PFSK-1 (cell line): ENCODE measurements at regions not wholly inside any gene's neighbourhood (a gene's known extent, or its start where the extent isn't known, plus 50 kb on each side); places are given as distances from the start of the nearest gene placed in this dataset.

Experiments
- FOXP2 ChIP-seq: optimal IDR thresholded peaks from 2 replicates; pipeline ENCODE3; 2011; ENCODE audit warnings: borderline replicate concordance, control low read depth, inconsistent platforms; ENCODE audit not compliant: insufficient read depth; ENCODE audit errors: extremely low read length, extremely low read depth
- POLR2AphosphoS5 ChIP-seq: IDR thresholded peaks from 2 replicates; pipeline ENCODE4 v1.6.1; 2012; ENCODE audit warnings: low read depth, mild to moderate bottlenecking, control low read depth, low read length, moderate library complexity
- REST ChIP-seq, 2 experiments: IDR thresholded peaks; 2 replicates each; pipeline versions ENCODE4 v1.6.1 to v1.8.0; 2011 to 2012; ENCODE audit warnings: low read depth in 2 of 2, low read length in 2 of 2, control low read depth in 1 of 2, inconsistent platforms in 1 of 2, mild to moderate bottlenecking in 1 of 2, moderate library complexity in 1 of 2; ENCODE audit not compliant: insufficient read depth in 1 of 2

- TF ChIP-seq REST (IDR thresholded peaks at IDR 0.05; ENCODE audit: insufficient read depth in 1 of 2, low read depth in 2 of 2, low read length in 2 of 2) = no peak
- no peak for TF ChIP-seq POLR2AphosphoS5
- TF ChIP-seq FOXP2 = no peak
These were observed 1248.8 kb upstream of the SLC10A2 start for GRCh38 chr13:104314926-104315535.
